Hematopoietic multipotent progenitor cell treated with erythropoietin and hydrocortisone succinate and interleukin-3 and kit ligand, for 8 days (in vitro differentiated cells): ENCODE measurements at regions not wholly inside any gene's neighbourhood (a gene's known extent, or its start where the extent isn't known, plus 50 kb on each side); places are given as distances from the start of the nearest gene placed in this dataset.

Experiments
- DNase-seq: peaks from one replicate; pipeline ENCODE4 v3.0.0-alpha.2; 2015

GRCh38 chr1:209323743-209324142 lies 259.8 kb upstream of the CAMK1G start:
- no peak for DNase-seq

- DNase-seq = no peak
Measured at GRCh38 chr1:209324901-209325871, 258.3 kb upstream of the CAMK1G start.

DNA sequence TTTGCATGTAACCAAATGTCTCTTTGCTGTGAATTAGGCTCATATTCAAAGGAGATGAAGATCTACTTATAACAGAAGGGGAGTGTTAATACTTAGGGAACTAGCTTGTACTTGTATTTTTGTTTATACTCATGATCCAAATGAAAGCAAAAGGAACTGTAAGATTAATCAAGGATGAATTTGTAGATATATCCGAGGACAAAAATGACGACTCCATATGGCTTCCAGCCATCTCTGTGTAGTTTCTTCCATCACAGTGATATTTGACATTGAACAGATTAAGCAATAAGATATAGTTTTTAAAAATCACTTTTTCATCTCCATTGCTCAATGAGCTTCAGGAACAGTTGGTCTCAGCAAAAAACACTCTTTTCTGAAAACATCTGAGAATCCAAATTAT lies 257.4 kb upstream of the CAMK1G start:
- DNase-seq = no peak

- no peak for DNase-seq
Measured at GRCh38 chr1:209326831-209327230, 256.7 kb upstream of the CAMK1G start.

GRCh38 chr1:209328196-209328595 lies 255.3 kb upstream of the CAMK1G start:
- no peak for DNase-seq

DNA sequence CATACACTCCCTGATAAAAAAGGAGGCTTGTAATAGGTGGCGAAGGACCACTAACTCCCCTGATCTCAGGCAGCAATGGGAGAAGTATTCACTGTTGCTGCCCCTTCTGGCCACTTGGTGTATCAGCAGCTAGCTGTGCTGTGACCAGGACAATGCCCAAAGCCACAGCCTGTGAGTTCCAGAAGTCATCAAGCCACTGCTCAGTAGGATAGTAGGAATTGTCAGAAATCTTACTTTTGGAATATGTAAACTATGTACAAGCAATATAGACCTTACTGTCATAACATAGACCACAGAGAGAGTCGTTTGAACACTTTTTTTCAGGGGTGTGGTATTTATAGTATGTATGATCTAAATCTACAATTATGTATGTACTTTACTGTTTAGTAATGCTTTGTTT lies 248.3 kb upstream of the CAMK1G start:
- DNase-seq = peak; percentile 12

DNA sequence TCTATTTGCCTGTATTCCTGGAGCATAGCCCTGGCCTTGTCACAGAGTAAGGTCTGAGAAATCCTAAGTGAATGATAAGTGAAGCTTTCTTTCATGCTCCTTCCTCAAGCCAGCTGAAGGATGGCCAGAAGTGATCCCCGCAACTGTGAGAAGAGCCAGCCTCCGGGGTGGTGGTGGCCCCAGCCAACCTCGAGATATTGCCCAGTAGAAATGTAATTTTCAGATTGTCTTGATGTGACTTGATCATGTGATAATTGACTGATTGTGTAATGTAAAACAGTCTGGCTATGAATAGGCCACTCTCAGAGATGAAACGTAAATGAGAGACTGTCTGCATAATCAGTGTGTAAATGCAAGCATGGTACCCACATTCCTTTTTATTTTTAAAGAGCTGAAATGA lies 242.4 kb upstream of the CAMK1G start:
- no peak for DNase-seq

GRCh38 chr1:209341673-209342420 lies 241.7 kb upstream of the CAMK1G start:
- no peak for DNase-seq

GRCh38 chr1:209342441-209343175 lies 240.9 kb upstream of the CAMK1G start:
- DNase-seq = no peak

GRCh38 chr1:209343511-209343910 lies 240.0 kb upstream of the CAMK1G start:
- DNase-seq = no peak

GRCh38 chr1:209344156-209344555 lies 239.4 kb upstream of the CAMK1G start:
- no peak for DNase-seq

DNA sequence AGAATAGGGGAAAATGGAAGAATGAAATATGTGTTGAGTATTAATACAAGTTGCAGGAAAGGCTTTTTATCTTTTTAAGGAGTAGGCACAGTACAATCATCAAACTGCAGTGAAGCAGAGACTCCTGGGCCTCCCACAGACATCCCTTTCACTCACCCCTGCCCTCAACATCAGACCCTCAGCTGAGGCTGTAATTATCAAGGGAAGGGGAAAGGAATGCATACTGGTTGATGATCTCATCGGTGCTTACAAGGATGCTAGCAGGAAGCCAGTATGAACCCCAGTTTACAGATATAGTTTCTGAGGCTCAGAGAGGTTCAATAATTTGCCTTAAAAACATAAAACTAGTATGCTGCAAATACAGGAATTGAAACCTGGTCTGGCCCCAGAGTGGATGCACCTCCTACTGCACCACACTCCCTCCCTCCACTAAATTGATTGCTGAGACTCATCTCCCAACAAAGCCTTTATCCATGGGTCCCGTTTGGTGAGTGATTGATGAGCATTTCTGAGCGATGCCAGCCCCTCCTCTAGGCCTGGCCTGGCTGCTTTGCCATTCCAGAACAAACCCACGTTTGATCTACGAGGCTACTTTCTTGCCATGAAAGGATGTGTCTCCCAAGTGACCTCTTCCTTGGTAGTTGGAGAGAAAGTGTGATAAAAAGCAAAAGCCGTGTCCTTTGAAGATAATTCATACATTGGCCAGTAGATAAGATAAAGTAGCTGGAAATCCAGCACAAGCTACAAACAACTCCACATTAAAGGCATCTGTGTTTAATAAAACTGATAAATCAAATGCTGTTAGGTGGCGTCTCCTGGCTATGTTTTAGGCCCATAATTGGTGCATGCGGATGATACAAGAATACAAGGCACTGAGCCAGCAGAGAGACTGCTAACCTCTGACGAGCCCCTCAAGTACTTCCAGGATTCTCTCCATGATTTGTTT lies 233.9 kb upstream of the CAMK1G start:
- no peak for DNase-seq

DNA sequence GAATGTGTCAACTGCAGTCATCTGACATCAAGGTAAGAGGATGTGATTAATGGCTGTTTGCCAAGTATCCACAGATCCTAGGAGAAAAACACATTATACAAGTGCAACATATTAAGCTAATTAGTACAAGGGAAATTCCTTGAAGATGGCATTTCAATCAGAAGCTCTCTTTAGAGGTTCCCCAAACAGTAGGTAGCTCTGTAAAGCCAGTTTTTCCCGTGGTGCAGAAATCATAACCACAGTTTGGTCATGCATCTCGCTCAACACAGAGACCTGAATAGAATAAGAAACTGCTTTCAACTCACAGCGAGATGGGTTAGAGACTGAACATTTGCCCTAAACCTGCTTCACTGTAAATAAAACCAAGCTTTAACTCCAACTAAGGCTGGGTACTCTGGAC lies 230.5 kb upstream of the CAMK1G start:
- no peak for DNase-seq

DNA sequence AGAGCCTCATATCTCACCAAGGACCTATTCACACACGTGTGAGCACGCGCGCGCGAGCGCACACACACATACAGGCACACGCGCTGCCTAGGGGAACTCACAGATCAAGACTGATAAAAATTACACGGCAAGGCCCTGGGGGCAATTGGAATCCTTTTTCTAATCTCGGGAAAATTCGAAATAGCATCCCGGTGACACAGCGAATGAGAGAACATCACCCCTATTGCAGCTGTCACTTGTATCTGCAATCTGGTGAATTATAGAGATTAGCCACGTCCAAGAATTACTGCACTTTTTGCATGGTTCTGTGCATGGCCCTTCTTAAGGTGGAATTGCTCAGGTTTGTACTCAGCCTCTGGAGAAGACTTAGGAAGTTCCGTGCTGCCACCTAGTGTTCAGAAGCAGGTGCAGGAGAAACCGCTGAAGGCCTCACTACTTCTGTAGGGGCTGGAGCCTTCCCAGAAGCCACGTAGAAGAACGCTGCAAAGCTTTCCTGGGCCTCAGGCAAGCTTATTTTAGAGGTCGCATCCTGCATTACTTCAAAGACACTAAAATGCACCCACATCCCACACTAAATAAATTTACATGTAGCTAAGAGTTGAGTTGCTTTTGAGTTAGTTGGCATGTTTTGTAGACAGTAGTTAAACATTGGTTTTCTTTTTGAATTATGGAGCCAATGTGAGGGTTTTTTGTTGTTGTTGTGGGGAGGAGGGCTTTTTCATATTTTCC lies 229.2 kb upstream of the CAMK1G start:
- DNase-seq = peak; percentile 73

DNA sequence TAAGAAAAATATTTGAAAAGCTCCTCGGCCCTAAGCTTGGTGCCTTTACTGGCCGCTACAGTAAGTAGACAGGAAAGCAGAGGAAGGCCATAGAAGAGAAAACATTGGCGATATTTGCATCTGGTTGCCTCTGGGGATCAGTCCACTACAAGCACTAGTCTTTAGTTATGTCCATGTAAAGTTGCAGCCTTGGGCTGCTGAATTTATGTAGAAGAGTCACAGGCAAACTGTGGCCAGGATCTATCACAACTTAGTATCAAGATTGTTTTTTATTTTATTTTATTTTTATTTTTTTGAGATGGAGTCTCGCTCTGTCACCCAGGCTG lies 228.7 kb upstream of the CAMK1G start:
- DNase-seq = no peak

GRCh38 chr1:209355415-209355814 lies 228.1 kb upstream of the CAMK1G start:
- no peak for DNase-seq

DNA sequence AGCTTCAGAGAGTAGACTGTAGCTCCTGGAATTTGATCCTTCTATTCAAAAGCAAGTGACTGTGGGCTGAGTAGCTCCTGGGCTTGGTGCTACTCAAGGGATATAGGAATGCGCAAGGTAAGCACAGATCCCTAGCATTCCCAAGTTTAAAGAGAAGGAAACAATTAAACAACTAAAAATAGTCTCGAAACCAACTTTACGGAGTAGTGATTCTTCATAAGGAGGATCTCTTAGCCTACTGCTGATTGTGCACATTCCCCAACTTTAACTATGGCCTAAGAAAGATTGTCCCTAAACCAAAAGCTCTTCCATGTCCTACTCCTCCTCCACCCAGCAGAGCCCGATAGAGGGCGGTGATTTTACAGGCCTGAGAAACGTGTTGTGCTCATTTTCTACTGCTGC lies 226.5 kb upstream of the CAMK1G start:
- no peak for DNase-seq

GRCh38 chr1:209363112-209363511 lies 220.4 kb upstream of the CAMK1G start:
- no peak for DNase-seq

- DNase-seq = no peak
Measured at GRCh38 chr1:209364716-209365115, 218.8 kb upstream of the CAMK1G start.

- DNase-seq = no peak
Measured at GRCh38 chr1:209367061-209367772, 216.3 kb upstream of the CAMK1G start.
